Gastrocnemius medialis (tissue), 4 donors: ENCODE measurements at regions not wholly inside any gene's neighbourhood (a gene's known extent, or its start where the extent isn't known, plus 50 kb on each side); places are given as distances from the start of the nearest gene placed in this dataset.

Experiments
- ATAC-seq, 2 donors: fragments of 150-250 bp; one replicate each; pipeline ENCODE4 v1.9.1; 2016
- DNase-seq, 2 donors: peaks; one replicate each; pipeline ENCODE4 v3.0.0-alpha.2; 2019
- H3K27ac ChIP-seq, 4 donors: fragments of 200-600 bp; sonication (generic); 1 replicate in 1 of 4; 2 replicates in 3 of 4; pipeline ENCODE4 v1.5.1; 2016 to 2018; ENCODE audit warnings: mild to moderate bottlenecking in 2 of 4, moderate library complexity in 1 of 4
- H3K27me3 ChIP-seq, 3 donors: fragments of 200-600 bp; sonication (generic) in 2 of 3; 1 replicate in 1 of 3; 2 replicates in 2 of 3; pipeline versions ENCODE4 v1.5.1 to v1.6.0; 2016 to 2019; ENCODE audit warnings: mild to moderate bottlenecking in 1 of 3, moderate library complexity in 1 of 3
- H3K36me3 ChIP-seq, 2 donors: fragments of 200-600 bp; sonication (generic) in 1 of 2; one replicate each; pipeline ENCODE4 v1.5.1; 2017 to 2018
- H3K4me1 ChIP-seq, 2 donors: fragments of 200-600 bp; sonication (generic) in 1 of 2; one replicate each; pipeline ENCODE4 v1.5.1; 2016 to 2017; ENCODE audit warnings: mild to moderate bottlenecking in 2 of 2
- H3K4me3 ChIP-seq, 4 donors: fragments of 200-600 bp; sonication (generic) in 3 of 4; 1 replicate in 1 of 4; 2 replicates in 3 of 4; pipeline ENCODE4 v1.5.1; 2016 to 2019; ENCODE audit warnings: mild to moderate bottlenecking in 2 of 4
- H3K9me3 ChIP-seq, 3 donors: fragments of 200-600 bp; sonication (generic) in 2 of 3; 1 replicate in 1 of 3; 2 replicates in 2 of 3; pipeline ENCODE4 v1.5.1; 2016 to 2019
- POLR2A ChIP-seq, 2 donors: fragments of 450-650 bp; IDR thresholded peaks; one replicate each; pipeline ENCODE4 v1.6.1; 2017; ENCODE audit warnings: antibody characterized with exemption in 2 of 2, mild to moderate bottlenecking in 2 of 2, moderate library complexity in 2 of 2
- in situ Hi-C, 4 donors: fragments of 200-750 bp; cut with MboI; loops; one replicate each; pipeline versions ENCODE4 v1.15.0 to v1.8.0; 2017; ENCODE audit warnings: low sequenced_read_pairs in 4 of 4
- intact Hi-C: fragments of 100-400 bp; cut with DNase I; formaldehyde crosslinking; loops from one replicate; pipeline ENCODE4 v1.15.1; 2023; ENCODE audit warnings: low total_unique reads
- TF ChIP-seq, protein P1 (sequence below), 5 experiments: fragments of 450-650 bp in 3 of 5; fragments of 200-600 bp in 2 of 5; sonication (generic) in 2 of 5; IDR thresholded peaks in 4 of 5; conservative IDR thresholded peaks in 1 of 5; 1 replicate in 4 of 5; 2 replicates in 1 of 5; pipeline ENCODE4 v1.5.1; 2016 to 2019; ENCODE audit warnings: antibody characterized with exemption in 5 of 5, mild to moderate bottlenecking in 3 of 5, moderate library complexity in 3 of 5

DNA sequence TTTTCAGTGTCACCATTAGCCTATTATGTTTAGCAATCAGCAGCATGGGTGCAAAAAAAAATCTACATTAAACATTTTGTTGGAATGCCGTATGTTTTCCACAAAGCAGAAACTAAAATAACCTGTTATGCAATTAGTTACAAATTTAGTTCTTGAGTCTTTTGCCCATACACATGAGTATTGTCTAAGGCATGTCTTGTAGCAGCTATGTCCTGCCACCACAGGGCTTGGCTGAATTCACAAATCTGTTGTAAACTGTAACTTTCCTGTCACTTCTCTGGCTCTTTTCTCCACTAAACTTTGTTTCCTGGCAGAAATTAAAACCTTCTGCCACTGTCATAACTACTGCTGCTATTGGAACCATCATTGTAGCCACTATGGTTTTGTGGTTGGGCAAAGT is 277.9 kb upstream of the SPRY2 start:
- DNase-seq (peak in 1 of 2 donors; percentile 16), ATAC-seq (peak in 1 of 2 donors; percentile 27)
- intact Hi-C loops (no loop called here), in situ Hi-C loops (no loop called here)
- no peaks in the 10 kb centered on the region for H3K4me1 ChIP-seq
- H3K27me3 ChIP-seq = no peaks in the 10 kb centered on the region
- H3K36me3 ChIP-seq = no peaks in the 10 kb centered on the region
- no peaks in the 10 kb centered on the region for H3K9me3 ChIP-seq
- TF ChIP-seq, protein P1, sequence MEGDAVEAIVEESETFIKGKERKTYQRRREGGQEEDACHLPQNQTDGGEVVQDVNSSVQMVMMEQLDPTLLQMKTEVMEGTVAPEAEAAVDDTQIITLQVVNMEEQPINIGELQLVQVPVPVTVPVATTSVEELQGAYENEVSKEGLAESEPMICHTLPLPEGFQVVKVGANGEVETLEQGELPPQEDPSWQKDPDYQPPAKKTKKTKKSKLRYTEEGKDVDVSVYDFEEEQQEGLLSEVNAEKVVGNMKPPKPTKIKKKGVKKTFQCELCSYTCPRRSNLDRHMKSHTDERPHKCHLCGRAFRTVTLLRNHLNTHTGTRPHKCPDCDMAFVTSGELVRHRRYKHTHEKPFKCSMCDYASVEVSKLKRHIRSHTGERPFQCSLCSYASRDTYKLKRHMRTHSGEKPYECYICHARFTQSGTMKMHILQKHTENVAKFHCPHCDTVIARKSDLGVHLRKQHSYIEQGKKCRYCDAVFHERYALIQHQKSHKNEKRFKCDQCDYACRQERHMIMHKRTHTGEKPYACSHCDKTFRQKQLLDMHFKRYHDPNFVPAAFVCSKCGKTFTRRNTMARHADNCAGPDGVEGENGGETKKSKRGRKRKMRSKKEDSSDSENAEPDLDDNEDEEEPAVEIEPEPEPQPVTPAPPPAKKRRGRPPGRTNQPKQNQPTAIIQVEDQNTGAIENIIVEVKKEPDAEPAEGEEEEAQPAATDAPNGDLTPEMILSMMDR (IDR thresholded peaks at IDR 0.05 in 4 of 5, conservative IDR thresholded peaks at IDR 0.05 in 1 of 5) = no peak
- TF ChIP-seq POLR2A (IDR thresholded peaks at IDR 0.05) = no peak
- H3K4me3 ChIP-seq = no peak overlapping the region
- no peak overlapping the region for H3K27ac ChIP-seq

DNA sequence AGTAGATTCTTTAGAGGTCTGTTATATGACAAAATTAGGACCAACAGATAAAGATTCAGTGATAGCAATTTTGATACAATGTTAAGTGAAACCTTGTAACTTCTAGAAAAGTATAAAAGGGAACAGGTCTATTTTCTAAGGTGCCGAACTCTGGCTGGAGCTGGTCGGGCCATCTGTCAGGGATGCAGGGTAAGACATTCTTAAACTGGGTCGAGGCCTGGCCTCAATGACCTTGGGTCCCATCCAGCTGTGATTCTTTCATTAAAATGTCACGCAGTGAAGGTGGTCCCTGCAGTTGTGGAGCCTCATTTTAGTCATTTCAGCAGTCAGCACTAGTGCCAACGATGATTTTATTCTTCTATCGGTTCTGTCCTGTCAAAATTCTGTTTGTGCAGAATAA is 271.9 kb upstream of the SPRY2 start:
- in situ Hi-C loops = no loop called here

DNA sequence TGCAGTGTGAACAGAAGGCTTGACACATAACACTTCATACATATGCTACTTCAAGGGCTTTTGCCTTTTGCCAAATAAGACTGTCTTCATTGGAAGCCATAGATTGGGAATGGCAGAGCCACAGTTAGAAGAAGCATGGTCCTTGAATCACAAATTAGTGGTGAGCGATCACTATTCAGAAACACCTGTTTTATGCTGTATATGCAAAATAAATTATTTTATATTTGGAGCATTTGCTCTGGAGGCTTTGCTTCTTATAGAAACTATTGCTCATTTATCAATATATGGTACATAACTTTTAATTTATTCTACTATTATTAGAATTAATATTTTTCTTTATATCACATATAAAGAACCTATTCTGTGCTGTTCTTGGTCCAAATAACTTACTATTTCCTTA is 270.4 kb upstream of the SPRY2 start:
- no peak for DNase-seq
- Histone ChIP-seq H3K27me3 (no peaks in the 10 kb centered on the region), H3K9me3 (no peaks in the 10 kb centered on the region), H3K4me3 (no peak overlapping the region), H3K4me1 (no peaks in the 10 kb centered on the region), H3K36me3 (no peaks in the 10 kb centered on the region), H3K27ac (no peak overlapping the region)
- no peak for ATAC-seq
- intact Hi-C loops = no loop called here
- TF ChIP-seq, protein P1 (IDR thresholded peaks at IDR 0.05 in 4 of 5, conservative IDR thresholded peaks at IDR 0.05 in 1 of 5) = no peak
- TF ChIP-seq POLR2A (IDR thresholded peaks at IDR 0.05) = no peak
- in situ Hi-C loops = no loop called here

More for the DNA sequence above, 271.9 kb upstream of the SPRY2 start:
- no peaks in the 10 kb centered on the region for H3K9me3 ChIP-seq
- H3K27ac ChIP-seq = no peak overlapping the region
- TF ChIP-seq, protein P1 (IDR thresholded peaks at IDR 0.05 in 4 of 5, conservative IDR thresholded peaks at IDR 0.05 in 1 of 5) = no peak
- TF ChIP-seq POLR2A (IDR thresholded peaks at IDR 0.05) = no peak
- DNase-seq = no peak
- no peak overlapping the region for H3K4me3 ChIP-seq
- no peaks in the 10 kb centered on the region for H3K4me1 ChIP-seq
- H3K27me3 ChIP-seq = no peaks in the 10 kb centered on the region
- H3K36me3 ChIP-seq = no peaks in the 10 kb centered on the region
- intact Hi-C loops = no loop called here
- no peak for ATAC-seq

DNA sequence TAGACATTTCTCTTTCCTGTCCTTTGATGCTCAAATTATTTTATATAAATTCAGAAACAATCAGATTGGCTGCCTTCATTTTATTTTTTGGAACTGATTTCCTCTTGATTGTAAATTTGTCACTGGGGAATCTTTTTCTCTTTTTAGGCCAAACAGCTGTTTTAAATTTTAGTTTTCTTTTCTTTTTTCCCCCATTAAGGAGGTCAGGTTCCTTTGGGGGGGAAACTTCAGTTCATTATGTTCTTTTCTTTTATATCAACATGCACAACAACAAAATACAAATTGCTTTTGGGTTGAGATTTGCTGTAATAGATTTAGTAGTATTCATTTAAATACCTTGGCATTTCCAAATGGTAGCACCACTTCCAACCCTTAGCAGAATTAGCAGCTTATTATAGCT is 264.8 kb upstream of the SPRY2 start:
- Histone ChIP-seq H3K27ac (peak overlapping the region; percentile 13 to 55 (median 45)), H3K36me3 (no peaks in the 10 kb centered on the region), H3K27me3 (no peaks in the 10 kb centered on the region), H3K9me3 (no peaks in the 10 kb centered on the region), H3K4me3 (no peak overlapping the region), H3K4me1 (no peaks in the 10 kb centered on the region)
- no peak for DNase-seq
- ATAC-seq = peak in 1 of 2 donors; percentile 53
- in situ Hi-C loops (no loop called here), intact Hi-C loops (no loop called here)
- TF ChIP-seq POLR2A (IDR thresholded peaks at IDR 0.05) = no peak

DNA sequence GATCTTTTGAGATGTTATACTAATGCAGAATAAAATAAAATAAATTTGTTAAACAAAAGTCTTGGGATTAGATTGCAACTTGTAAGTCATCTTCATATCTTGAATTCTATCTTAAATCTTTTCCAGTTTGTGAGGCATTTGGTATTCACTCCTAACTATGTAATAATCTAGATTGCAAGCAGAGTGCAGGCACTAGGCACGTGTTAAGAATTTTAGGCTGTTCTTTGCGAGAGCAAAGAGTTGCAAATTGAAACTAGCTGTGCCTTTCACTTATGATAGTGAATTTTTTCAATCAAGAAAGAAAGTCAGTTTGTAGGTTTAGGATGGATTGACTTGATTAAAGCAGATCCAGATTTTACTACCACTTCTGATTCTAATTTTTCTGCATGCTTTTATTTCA is 264.1 kb upstream of the SPRY2 start:
- Histone ChIP-seq H3K36me3 (no peaks in the 10 kb centered on the region), H3K4me1 (no peaks in the 10 kb centered on the region), H3K27ac (peak overlapping the region; percentile 13 to 55 (median 40)), H3K27me3 (no peaks in the 10 kb centered on the region), H3K9me3 (no peaks in the 10 kb centered on the region), H3K4me3 (no peak overlapping the region)
- DNase-seq (no peak), ATAC-seq (no peak)
- TF ChIP-seq, protein P1 (IDR thresholded peaks at IDR 0.05 in 4 of 5, conservative IDR thresholded peaks at IDR 0.05 in 1 of 5) = no peak
- TF ChIP-seq POLR2A (IDR thresholded peaks at IDR 0.05) = no peak
- in situ Hi-C loops (no loop called here), intact Hi-C loops (no loop called here)
